Effector memory CD8-positive, alpha-beta T cell (primary cell): ENCODE measurements at regions not wholly inside any gene's neighbourhood (a gene's known extent, or its start where the extent isn't known, plus 50 kb on each side); places are given as distances from the start of the nearest gene placed in this dataset.
A peak's percentile ranks its signal among the peaks of the same experiment; 100 is the strongest.

Experiments used
- ATAC-seq: fragments of 150-1000 bp; cut with Tn5 transposase; replicated peaks from 2 replicates; pipeline ENCODE4 v1.10.0; 2021; ENCODE audit warnings: mild to moderate bottlenecking, moderate library complexity
- DNase-seq, 3 experiments: peaks; one replicate each; pipeline ENCODE4 v3.0.0; 2021
- H3K27ac Mint-ChIP-seq, 2 donors: one replicate each; pipeline ENCODE4 v1.8.0; 2022; ENCODE audit warnings: mild to moderate bottlenecking in 2 of 2, mixed read lengths in 2 of 2, moderate library complexity in 2 of 2
- H3K27me3 Mint-ChIP-seq, 2 donors: one replicate each; pipeline ENCODE4 v1.8.0; 2022; ENCODE audit warnings: mixed read lengths in 2 of 2
- H3K36me3 Mint-ChIP-seq: one replicate; pipeline ENCODE4 v1.8.0; 2022; ENCODE audit warnings: mild to moderate bottlenecking, moderate library complexity, mixed read lengths; ENCODE audit not compliant: insufficient read depth
- H3K4me1 Mint-ChIP-seq, 2 donors: one replicate each; pipeline ENCODE4 v1.8.0; 2022; ENCODE audit warnings: low read depth in 2 of 2, mixed read lengths in 2 of 2
- H3K4me3 Mint-ChIP-seq, 2 donors: one replicate each; pipeline ENCODE4 v1.8.0; 2022; ENCODE audit warnings: mild to moderate bottlenecking in 2 of 2, mixed read lengths in 2 of 2, moderate library complexity in 2 of 2
- H3K9me3 Mint-ChIP-seq, 2 donors: one replicate each; pipeline ENCODE4 v1.8.0; 2022; ENCODE audit warnings: mixed read lengths in 2 of 2

DNA sequence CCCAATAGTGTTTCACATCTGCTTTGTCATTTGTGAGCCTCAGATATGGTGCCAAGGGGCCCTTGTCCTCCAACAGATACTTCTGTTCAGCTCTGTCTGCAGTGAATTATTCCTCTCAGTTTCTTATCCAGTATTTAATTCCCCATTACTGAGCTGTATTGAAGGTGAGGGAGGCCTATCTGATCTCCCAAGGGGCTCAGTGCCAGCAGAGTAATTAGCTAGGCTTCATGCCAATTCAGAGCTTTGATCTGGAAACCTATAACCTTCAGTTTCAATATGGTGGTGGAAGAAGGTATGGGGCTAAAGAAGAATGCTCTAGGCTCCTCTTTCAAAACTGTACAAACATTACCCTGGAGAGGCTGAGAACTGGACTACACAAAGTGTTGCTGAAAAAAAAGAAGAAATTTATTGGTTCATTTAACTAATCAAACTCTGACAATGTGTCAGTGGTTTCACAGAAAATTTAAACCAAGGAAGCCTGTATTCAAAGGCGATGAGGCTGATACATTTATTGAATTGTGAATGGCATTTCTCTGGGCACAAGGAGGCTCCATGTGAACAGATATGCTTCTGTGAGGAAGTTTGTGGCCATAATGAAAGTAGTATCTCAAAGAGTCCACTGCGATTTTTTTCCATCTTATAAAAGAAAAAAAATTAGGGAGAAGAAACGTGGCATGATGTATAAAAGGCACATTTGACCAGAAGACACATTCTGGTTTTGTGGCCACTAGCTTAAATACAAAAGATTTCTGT, 397.8 kb downstream of the TLE4 start:
- H3K4me1 Mint-ChIP-seq, result no peaks in the 10 kb centered on the region
- no peak overlapping the region for H3K4me3 Mint-ChIP-seq
- H3K36me3 Mint-ChIP-seq, result no peaks in the 10 kb centered on the region
- no peak overlapping the region for H3K27ac Mint-ChIP-seq
- peaks cover 55 to 68% of the 10 kb centered on the region in 2 donors for H3K27me3 Mint-ChIP-seq
- no peak for DNase-seq
- H3K9me3 Mint-ChIP-seq, result no peaks in the 10 kb centered on the region
- ATAC-seq, result no peak

GRCh38 chr9:79968533-79968932, 396.8 kb downstream of the TLE4 start:
- Mint-ChIP-seq H3K27me3 (peaks cover 62 to 69% of the 10 kb centered on the region in 2 donors), H3K9me3 (no peaks in the 10 kb centered on the region), H3K27ac (no peak overlapping the region), H3K36me3 (no peaks in the 10 kb centered on the region), H3K4me3 (no peak overlapping the region), H3K4me1 (no peaks in the 10 kb centered on the region)
- ATAC-seq (no peak), DNase-seq (no peak)

GRCh38 chr9:79962836-79963235, 391.1 kb downstream of the TLE4 start:
- Mint-ChIP-seq H3K27me3 (peaks cover 30 to 40% of the 10 kb centered on the region in 2 donors), H3K9me3 (no peaks in the 10 kb centered on the region), H3K4me1 (no peaks in the 10 kb centered on the region)

DNA sequence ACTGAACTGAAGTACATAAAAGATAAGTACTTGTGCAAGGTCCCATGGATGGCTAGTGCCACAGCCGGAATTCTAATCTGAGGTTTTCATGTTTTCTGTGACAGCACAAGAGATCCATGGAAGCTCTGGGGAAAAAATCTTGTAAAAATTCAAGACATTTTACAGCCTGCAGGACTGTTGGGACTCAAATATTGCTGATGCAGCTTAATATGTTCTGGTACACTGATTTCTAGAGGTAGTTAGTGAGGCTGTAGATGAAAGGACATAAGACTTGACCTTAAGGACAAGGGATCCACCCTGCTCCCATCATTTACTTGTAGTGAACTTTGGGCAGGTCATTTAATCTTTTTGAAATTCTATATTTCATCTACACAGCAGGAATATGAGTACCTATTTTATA, 390.4 kb downstream of the TLE4 start:
- no peak overlapping the region for H3K4me3 Mint-ChIP-seq
- ATAC-seq (no peak), DNase-seq (no peak)
- no peaks in the 10 kb centered on the region for H3K9me3 Mint-ChIP-seq
- peaks cover 27 to 37% of the 10 kb centered on the region in 2 donors for H3K27me3 Mint-ChIP-seq
- H3K4me1 Mint-ChIP-seq, result no peaks in the 10 kb centered on the region
- no peak overlapping the region for H3K27ac Mint-ChIP-seq
- H3K36me3 Mint-ChIP-seq, result no peaks in the 10 kb centered on the region

More at GRCh38 chr9:79962836-79963235, 391.1 kb downstream of the TLE4 start:
- ATAC-seq (no peak), DNase-seq (no peak)
- Mint-ChIP-seq H3K4me3 (no peak overlapping the region), H3K27ac (no peak overlapping the region), H3K36me3 (no peaks in the 10 kb centered on the region)

DNA sequence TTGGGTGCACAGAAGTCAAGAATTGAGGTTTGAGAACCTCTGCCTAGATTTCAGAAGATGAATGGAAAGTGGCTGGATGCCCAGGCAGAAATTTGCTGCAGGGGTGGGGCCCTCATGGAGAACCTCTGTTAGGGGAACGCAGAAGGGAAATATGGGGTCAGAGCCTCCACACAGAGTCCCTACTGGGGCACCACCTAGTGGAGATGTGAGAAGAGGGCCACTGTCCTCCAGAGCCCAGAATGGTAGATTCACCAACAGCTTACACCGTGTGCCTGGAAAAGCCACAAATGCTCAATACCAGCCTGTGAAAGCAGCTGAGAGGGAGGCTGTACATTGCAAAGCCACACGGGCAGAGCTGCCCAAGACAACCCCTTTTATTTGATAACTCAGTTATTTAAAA, 383.5 kb downstream of the TLE4 start:
- Mint-ChIP-seq H3K27ac (no peak overlapping the region), H3K9me3 (no peaks in the 10 kb centered on the region), H3K36me3 (no peaks in the 10 kb centered on the region), H3K27me3 (peaks cover 6 to 15% of the 10 kb centered on the region in 2 donors), H3K4me1 (no peaks in the 10 kb centered on the region), H3K4me3 (no peak overlapping the region)
- peak in 1 of 3 experiments; percentile 3 for DNase-seq
- ATAC-seq, result no peak

DNA sequence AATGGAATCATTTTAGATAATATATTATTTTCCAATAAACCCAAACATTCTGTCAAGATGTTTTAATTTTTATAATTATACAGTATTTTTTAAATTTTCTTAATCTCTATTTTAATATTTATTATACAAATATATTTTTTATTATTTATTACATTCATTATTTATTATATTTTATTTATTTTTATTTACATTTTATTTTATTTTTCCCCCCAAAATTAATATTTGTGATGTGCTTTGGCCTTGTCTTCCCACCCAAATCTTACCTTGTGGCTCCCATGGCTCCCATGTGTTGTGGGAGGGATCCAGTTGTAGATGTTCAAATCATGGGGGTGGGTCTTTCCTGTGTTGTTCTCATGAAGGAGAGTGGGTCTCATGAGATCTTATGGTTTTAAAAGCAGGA, 382.1 kb downstream of the TLE4 start:
- ATAC-seq, result no peak
- Mint-ChIP-seq H3K4me1 (no peaks in the 10 kb centered on the region), H3K27ac (no peak overlapping the region), H3K36me3 (no peaks in the 10 kb centered on the region), H3K27me3 (peaks cover 1 to 6% of the 10 kb centered on the region in 2 donors), H3K4me3 (no peak overlapping the region), H3K9me3 (no peaks in the 10 kb centered on the region)
- DNase-seq, result no peak

- no peak for DNase-seq
- no peak for ATAC-seq
- H3K4me1 Mint-ChIP-seq, result no peaks in the 10 kb centered on the region
- no peaks in the 10 kb centered on the region for H3K9me3 Mint-ChIP-seq
- no peak overlapping the region for H3K4me3 Mint-ChIP-seq
- peaks cover 0 to 6% of the 10 kb centered on the region in 2 donors for H3K27me3 Mint-ChIP-seq
- peak overlapping the region in 1 of 2 donors; percentile 23 for H3K27ac Mint-ChIP-seq
- H3K36me3 Mint-ChIP-seq, result no peaks in the 10 kb centered on the region
Measured at GRCh38 chr9:79952401-79952800, 380.6 kb downstream of the TLE4 start.

DNA sequence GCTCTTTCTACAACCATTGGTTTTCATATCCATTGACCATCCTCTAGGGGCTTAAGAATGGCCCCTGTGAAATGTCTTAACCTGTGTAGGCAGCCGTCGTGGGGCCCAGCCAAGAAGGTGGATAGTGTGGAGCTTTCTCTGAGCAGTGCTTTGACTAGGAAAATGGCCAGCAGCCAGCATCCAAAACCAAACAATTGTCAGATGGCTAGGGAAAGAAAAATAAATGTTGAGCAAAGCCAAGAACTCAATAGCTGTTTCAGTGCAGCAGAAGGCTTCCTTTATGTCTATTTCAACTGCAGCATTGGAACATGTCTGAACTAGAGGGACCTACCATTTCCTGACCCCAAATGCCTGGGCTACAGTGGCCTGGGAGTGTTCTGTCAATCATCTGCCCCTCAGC, 374.9 kb downstream of the TLE4 start:
- no peaks in the 10 kb centered on the region for H3K9me3 Mint-ChIP-seq
- no peaks in the 10 kb centered on the region for H3K27me3 Mint-ChIP-seq
- DNase-seq (no peak), ATAC-seq (no peak)
- no peak overlapping the region for H3K27ac Mint-ChIP-seq
- no peaks in the 10 kb centered on the region for H3K36me3 Mint-ChIP-seq
- H3K4me3 Mint-ChIP-seq, result no peak overlapping the region
- no peaks in the 10 kb centered on the region for H3K4me1 Mint-ChIP-seq

- H3K9me3 Mint-ChIP-seq, result no peaks in the 10 kb centered on the region
- H3K4me1 Mint-ChIP-seq, result no peaks in the 10 kb centered on the region
- H3K4me3 Mint-ChIP-seq, result no peak overlapping the region
- no peaks in the 10 kb centered on the region for H3K36me3 Mint-ChIP-seq
- H3K27me3 Mint-ChIP-seq, result no peaks in the 10 kb centered on the region
- ATAC-seq, result no peak
- H3K27ac Mint-ChIP-seq, result no peak overlapping the region
- no peak for DNase-seq
Measured at GRCh38 chr9:79945495-79945894, 373.7 kb downstream of the TLE4 start.

DNA sequence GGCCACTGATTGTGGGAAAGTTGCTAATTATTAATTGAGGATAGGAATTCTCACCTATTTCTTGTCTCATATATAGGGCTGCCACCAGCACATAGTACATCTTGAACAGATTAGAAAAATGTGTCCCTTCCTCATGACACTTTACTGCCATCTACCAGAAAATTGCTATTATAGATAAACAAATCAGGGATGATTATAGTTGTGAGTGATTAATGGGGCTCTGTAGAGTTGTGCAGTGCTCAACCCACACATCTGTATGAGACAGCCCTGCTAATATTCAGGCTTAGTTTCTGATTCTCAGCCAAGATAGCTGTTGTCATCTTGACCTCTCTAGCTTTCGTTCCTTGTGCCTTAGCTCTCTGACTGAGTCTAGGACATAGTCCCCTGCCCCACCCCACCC, 373.3 kb downstream of the TLE4 start:
- H3K9me3 Mint-ChIP-seq, result no peaks in the 10 kb centered on the region
- H3K36me3 Mint-ChIP-seq, result no peaks in the 10 kb centered on the region
- H3K4me1 Mint-ChIP-seq, result no peaks in the 10 kb centered on the region
- no peak overlapping the region for H3K4me3 Mint-ChIP-seq
- no peaks in the 10 kb centered on the region for H3K27me3 Mint-ChIP-seq
- ATAC-seq (peak; percentile 47), DNase-seq (no peak)
- H3K27ac Mint-ChIP-seq, result no peak overlapping the region

DNA sequence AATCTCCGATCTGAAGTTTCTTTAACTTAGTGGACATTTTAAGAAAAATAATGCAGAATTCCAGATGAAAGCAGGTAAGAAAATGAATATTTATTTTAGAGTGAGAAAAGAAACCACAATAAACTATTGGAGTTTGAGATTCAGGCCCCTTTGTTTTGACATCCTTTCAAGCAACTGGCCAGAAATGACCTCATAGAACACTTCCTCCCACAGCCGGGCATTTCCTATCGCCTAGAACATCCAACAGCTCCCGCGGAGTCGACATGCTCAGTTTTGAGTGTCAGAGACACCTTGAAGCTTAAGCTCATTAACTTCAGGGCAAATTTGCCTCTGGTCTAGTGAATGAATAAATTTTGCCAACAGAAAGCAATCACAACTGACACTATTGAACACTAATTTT, 369.2 kb downstream of the TLE4 start:
- Mint-ChIP-seq H3K27ac (no peak overlapping the region), H3K9me3 (no peaks in the 10 kb centered on the region), H3K27me3 (peaks cover 0 to 6% of the 10 kb centered on the region in 2 donors), H3K4me1 (no peaks in the 10 kb centered on the region), H3K4me3 (no peak overlapping the region), H3K36me3 (no peaks in the 10 kb centered on the region)
- ATAC-seq, result no peak
- DNase-seq, result no peak

- no peak overlapping the region for H3K4me3 Mint-ChIP-seq
- no peaks in the 10 kb centered on the region for H3K9me3 Mint-ChIP-seq
- ATAC-seq, result no peak
- DNase-seq, result no peak
- no peaks in the 10 kb centered on the region for H3K36me3 Mint-ChIP-seq
- no peaks in the 10 kb centered on the region for H3K4me1 Mint-ChIP-seq
- no peak overlapping the region for H3K27ac Mint-ChIP-seq
- peaks cover 0 to 6% of the 10 kb centered on the region in 2 donors for H3K27me3 Mint-ChIP-seq
Measured at GRCh38 chr9:79939819-79940218, 368.1 kb downstream of the TLE4 start.

DNA sequence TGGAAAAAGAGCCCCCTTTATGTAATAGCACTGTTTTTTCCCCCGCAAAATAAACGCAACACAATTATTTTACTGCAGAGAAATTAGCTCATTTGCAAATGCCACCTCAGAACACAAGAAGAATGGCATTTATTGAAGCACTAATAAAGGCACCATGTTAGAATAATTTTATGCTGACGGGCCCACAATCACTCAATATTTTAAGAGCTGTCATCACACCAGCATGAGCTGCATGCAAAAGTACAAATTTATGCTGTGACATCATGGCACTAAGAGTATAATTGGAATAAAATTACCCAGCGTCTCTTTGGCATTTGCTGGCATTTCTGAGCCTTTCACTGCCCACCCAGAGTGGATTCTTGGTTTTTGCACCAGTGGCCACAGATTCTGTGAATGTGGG, 364.6 kb downstream of the TLE4 start:
- ATAC-seq, result no peak
- Mint-ChIP-seq H3K9me3 (no peaks in the 10 kb centered on the region), H3K27me3 (peaks cover 0 to 6% of the 10 kb centered on the region in 2 donors), H3K27ac (no peak overlapping the region), H3K4me1 (no peaks in the 10 kb centered on the region), H3K36me3 (no peaks in the 10 kb centered on the region), H3K4me3 (no peak overlapping the region)
- DNase-seq, result no peak

GRCh38 chr9:79929285-79929684, 357.5 kb downstream of the TLE4 start:
- Mint-ChIP-seq H3K4me1 (no peaks in the 10 kb centered on the region), H3K36me3 (no peaks in the 10 kb centered on the region), H3K27ac (no peak overlapping the region), H3K9me3 (no peaks in the 10 kb centered on the region), H3K4me3 (no peak overlapping the region), H3K27me3 (no peaks in the 10 kb centered on the region)
- DNase-seq, result no peak
- ATAC-seq, result no peak
